ENCODE measurements at regions not wholly inside any gene's neighbourhood (a gene's known extent, or its start where the extent isn't known, plus 50 kb on each side); places are given as distances from the start of the nearest gene placed in this dataset.

- Mint-ChIP-seq H3K36me3 (ENCODE audit: insufficient read depth, unreplicated experiment) (no peaks in the 10 kb centered on the region), H3K27ac (ENCODE audit: unreplicated experiment) (no peak overlapping the region), H3K4me3 (ENCODE audit: low read depth, unreplicated experiment) (no peak overlapping the region), H3K9me3 (ENCODE audit: low read depth, unreplicated experiment) (no peaks in the 10 kb centered on the region), H3K4me1 (ENCODE audit: low read depth, unreplicated experiment) (peaks cover 2% of the 10 kb centered on the region), H3K27me3 (ENCODE audit: unreplicated experiment) (peaks cover 47% of the 10 kb centered on the region)
- no peak for DNase-seq
- no peak for TF ChIP-seq CTCF (IDR thresholded peaks at IDR 0.05; ENCODE audit: unreplicated experiment)
- intact Hi-C loops (cut with micrococcal nuclease; ENCODE audit: unreplicated experiment): loop anchor here (5.0 kb wide), 1 partner anchor 214 kb away; no protein-coding TSS in a partner anchor
- no TSS peak for BruUV-seq (replicated peaks)
- CTCF ChIA-PET: no interaction called here
Measured at GRCh38 chr13:26988059-26988769, 183.4 kb downstream of the USP12 start.

- no peak for DNase-seq
- CTCF ChIA-PET: no interaction called here
- no peak for TF ChIP-seq CTCF (IDR thresholded peaks at IDR 0.05; ENCODE audit: unreplicated experiment)
- H3K27me3 Mint-ChIP-seq (ENCODE audit: unreplicated experiment): peaks cover 47% of the 10 kb centered on the region
- H3K4me1 Mint-ChIP-seq (ENCODE audit: low read depth, unreplicated experiment): peaks cover 8% of the 10 kb centered on the region
- BruUV-seq (replicated peaks): no TSS peak
- intact Hi-C loops (cut with micrococcal nuclease; ENCODE audit: unreplicated experiment): loop anchor here (5.0 kb wide), 1 partner anchor 215 kb away; no protein-coding TSS in a partner anchor
- H3K27ac Mint-ChIP-seq (ENCODE audit: unreplicated experiment): no peak overlapping the region
- no peak overlapping the region for H3K4me3 Mint-ChIP-seq (ENCODE audit: low read depth, unreplicated experiment)
- no peaks in the 10 kb centered on the region for H3K9me3 Mint-ChIP-seq (ENCODE audit: low read depth, unreplicated experiment)
- H3K36me3 Mint-ChIP-seq (ENCODE audit: insufficient read depth, unreplicated experiment): no peaks in the 10 kb centered on the region
Measured at GRCh38 chr13:26987486-26988013, 184.1 kb downstream of the USP12 start.

- Mint-ChIP-seq H3K27me3 (ENCODE audit: unreplicated experiment) (peaks cover 38% of the 10 kb centered on the region), H3K4me1 (ENCODE audit: low read depth, unreplicated experiment) (peaks cover 11% of the 10 kb centered on the region), H3K27ac (ENCODE audit: unreplicated experiment) (no peak overlapping the region), H3K36me3 (ENCODE audit: insufficient read depth, unreplicated experiment) (no peaks in the 10 kb centered on the region), H3K9me3 (ENCODE audit: low read depth, unreplicated experiment) (no peaks in the 10 kb centered on the region), H3K4me3 (ENCODE audit: low read depth, unreplicated experiment) (no peak overlapping the region)
- peak; percentile 65 for DNase-seq
- intact Hi-C loops (cut with micrococcal nuclease; ENCODE audit: unreplicated experiment): loop anchor here (1.0 to 5.0 kb wide), 3 partner anchors 217 to 374 kb away; no protein-coding TSS in a partner anchor
- CTCF ChIA-PET: interaction anchor here (0.7 to 1.5 kb wide), 10 partner anchors 9 to 957 kb away, joined by 3 to 13 read pairs (median 6); no protein-coding TSS in a partner anchor
- no TSS peak for BruUV-seq (replicated peaks)
- TF ChIP-seq CTCF (IDR thresholded peaks at IDR 0.05; ENCODE audit: unreplicated experiment): peak; percentile 34
Measured at GRCh38 chr13:26985285-26985878, 186.2 kb downstream of the USP12 start.

GRCh38 chr13:26984337-26984736 lies 187.3 kb downstream of the USP12 start:
- Mint-ChIP-seq H3K36me3 (ENCODE audit: insufficient read depth, unreplicated experiment) (no peaks in the 10 kb centered on the region), H3K27ac (ENCODE audit: unreplicated experiment) (no peak overlapping the region), H3K27me3 (ENCODE audit: unreplicated experiment) (peaks cover 34% of the 10 kb centered on the region), H3K4me3 (ENCODE audit: low read depth, unreplicated experiment) (no peak overlapping the region), H3K4me1 (ENCODE audit: low read depth, unreplicated experiment) (peaks cover 11% of the 10 kb centered on the region), H3K9me3 (ENCODE audit: low read depth, unreplicated experiment) (no peaks in the 10 kb centered on the region)
- CTCF ChIA-PET: interaction anchor here (0.7 to 1.5 kb wide), 4 partner anchors 20 to 958 kb away, joined by 3 to 13 read pairs (median 8); no protein-coding TSS in a partner anchor
- DNase-seq: no peak
- intact Hi-C loops (cut with micrococcal nuclease; ENCODE audit: unreplicated experiment): no loop called here
- no peak for TF ChIP-seq CTCF (IDR thresholded peaks at IDR 0.05; ENCODE audit: unreplicated experiment)
- no TSS peak for BruUV-seq (replicated peaks)

All from Calu3 (cell line).